ENCODE measurements at regions not wholly inside any gene's neighbourhood (a gene's known extent, or its start where the extent isn't known, plus 50 kb on each side); places are given as distances from the start of the nearest gene placed in this dataset.

DNA sequence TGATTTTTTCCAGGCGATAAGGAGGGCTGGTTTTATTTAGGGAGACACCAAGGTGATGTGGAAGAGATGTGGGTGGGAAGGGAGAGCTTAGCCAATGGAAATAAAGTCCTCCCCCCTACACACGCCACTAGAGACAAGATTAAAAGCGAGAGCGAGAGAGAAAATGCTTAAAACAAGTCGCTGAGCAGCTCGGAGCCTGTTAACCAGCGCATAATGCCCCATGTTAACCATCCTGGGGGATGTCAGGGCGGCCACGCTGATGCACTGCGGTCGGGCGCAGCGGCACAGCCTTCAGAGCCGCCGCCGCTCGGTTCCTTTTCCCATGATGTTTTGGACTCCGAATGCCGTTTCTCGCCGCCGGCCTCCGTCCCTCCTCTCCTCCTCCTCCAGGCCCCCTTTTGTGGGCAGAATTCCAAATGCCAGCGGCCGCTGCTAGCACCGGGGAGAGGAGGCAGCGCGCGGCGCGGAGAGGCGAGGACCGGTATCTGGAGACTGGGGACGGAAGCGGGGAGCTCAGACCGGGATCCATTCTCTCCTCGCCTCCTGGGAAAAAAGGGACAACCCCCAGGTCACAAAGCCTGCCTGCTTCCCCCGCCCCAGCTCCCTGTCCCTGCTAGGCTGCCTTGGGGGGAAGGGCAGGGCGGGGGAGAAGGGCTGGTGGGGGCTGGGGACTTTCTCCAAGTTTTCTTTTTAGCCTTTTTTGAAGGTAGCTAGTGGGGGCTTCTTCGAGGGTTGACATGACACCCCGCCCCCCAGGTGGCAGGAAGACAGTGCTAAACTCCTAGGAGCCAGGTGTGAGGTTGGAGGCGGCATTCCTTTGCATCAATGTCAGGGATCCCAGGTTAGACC is 98.1 kb upstream of the CCL2 start:
- CTCF ChIA-PET = interaction anchor here (1.2 to 3.0 kb wide), 2 partner anchors 14 to 204 kb away, joined by 4 to 20 read pairs; no protein-coding TSS in a partner anchor
- POLR2A ChIA-PET = no interaction called here
- Histone ChIP-seq H3K4me2 (ENCODE audit: insufficient read depth, low read length) (no peak overlapping the region), H3K9me3 (replicated peaks; ENCODE audit: control insufficient read depth, insufficient read depth, low read length) (no peaks in the 10 kb centered on the region), H4K20me1 (replicated peaks; ENCODE audit: control insufficient read depth, extremely low read depth, insufficient read depth, low read length) (no peaks in the 10 kb centered on the region), H3K36me3 (ENCODE audit: control insufficient read depth in 2 of 2, extremely low read depth in 1 of 2, insufficient read depth in 2 of 2, low read length in 2 of 2) (no peaks in the 10 kb centered on the region), H3K27ac (ENCODE audit: insufficient read depth, low read depth, low read length) (no peak overlapping the region), H2AFZ (ENCODE audit: low read depth, low read length) (no peak overlapping the region), H3K4me3 (replicated peaks in 1 of 3; ENCODE audit: insufficient read depth in 1 of 3, low read depth in 1 of 3, low read length in 3 of 3) (no peak overlapping the region), H3K9ac (replicated peaks; ENCODE audit: extremely low read depth, insufficient read depth, low read length) (no peak overlapping the region), H3K27me3 (ENCODE audit: control insufficient read depth in 2 of 2, insufficient read depth in 2 of 2, low read length in 2 of 2) (peaks cover 29 to 32% of the 10 kb centered on the region in 2 experiments), H3K9me1 (replicated peaks; ENCODE audit: control insufficient read depth, extremely low read depth, insufficient read depth, low read length) (no peaks in the 10 kb centered on the region), H3K79me2 (ENCODE audit: control insufficient read depth, insufficient read depth, low read length) (no peaks in the 10 kb centered on the region), H3K4me1 (ENCODE audit: control insufficient read depth, extremely low read depth, insufficient read depth, low read length) (no peaks in the 10 kb centered on the region)
- no peak for DNase-seq (ENCODE audit: low read depth, low spot score)
- no peak for FAIRE-seq
- intact Hi-C loops (cut with micrococcal nuclease) = no loop called here
- no TSS peak for BruUV-seq (replicated peaks)
- dilution Hi-C loops (cut with MboI; ENCODE audit: extremely low pct_ligation_motif_present, low sequenced_read_pairs) = no loop called here
- TF ChIP-seq POLR2A (IDR thresholded peaks at IDR 0.05; ENCODE audit: low read depth, low read length) (no peak), POLR2AphosphoS5 (IDR thresholded peaks at IDR 0.05; ENCODE audit: insufficient read depth, low read depth, low read length) (no peak), GATA2 (IDR thresholded peaks at IDR 0.05; ENCODE audit: insufficient read depth, insufficient read length, low read depth, low read length) (no peak), JUN (IDR thresholded peaks at IDR 0.05; ENCODE audit: borderline replicate concordance, insufficient read depth, insufficient read length, low read depth) (no peak), MAX (IDR thresholded peaks at IDR 0.05; ENCODE audit: insufficient read depth, insufficient read length) (no peak), MYC (IDR thresholded peaks at IDR 0.05; ENCODE audit: low read depth, low read length) (no peak), FOS (IDR thresholded peaks at IDR 0.05; ENCODE audit: borderline replicate concordance, insufficient read depth, low read length) (no peak), EZH2 (IDR thresholded peaks at IDR 0.05; ENCODE audit: borderline replicate concordance, low read depth, low read length, severe bottlenecking) (peak; percentile 41)

Measured in endothelial cell of umbilical vein (primary cell).